Spleen (tissue), 7 donors: ENCODE measurements at regions not wholly inside any gene's neighbourhood (a gene's known extent, or its start where the extent isn't known, plus 50 kb on each side); places are given as distances from the start of the nearest gene placed in this dataset.

Source experiments
- CTCF ChIP-seq, 11 experiments: fragments of 200-600 bp in 7 of 11; fragments of 450-650 bp in 4 of 11; sonication (generic) in 4 of 11; IDR thresholded peaks in 8 of 11; conservative IDR thresholded peaks in 3 of 11; 1 replicate in 7 of 11; 2 replicates in 4 of 11; pipeline versions ENCODE4 v1.4.0 to v1.8.0; 2016 to 2021; ENCODE audit warnings: antibody characterized with exemption in 11 of 11, inconsistent platforms in 4 of 11, mild to moderate bottlenecking in 1 of 11
- POLR2A ChIP-seq, 3 donors: fragments of 450-650 bp; IDR thresholded peaks; one replicate each; pipeline ENCODE4 v1.5.1; 2017; ENCODE audit warnings: antibody characterized with exemption in 3 of 3, mild to moderate bottlenecking in 1 of 3
- POLR2AphosphoS5 ChIP-seq, 3 donors: sonication (generic); formaldehyde crosslinking; IDR thresholded peaks; one replicate each; pipeline ENCODE4 v1.5.1; 2017; ENCODE audit warnings: antibody characterized with exemption in 3 of 3
- donor health status: DM: no; HTN: no; CAD: no; lungs with moderate emphysema.
- donor health status: DM: no; HTN: no; CAD: no.
- donor health status: DM: no; HTN: no; CAD: no.

DNA sequence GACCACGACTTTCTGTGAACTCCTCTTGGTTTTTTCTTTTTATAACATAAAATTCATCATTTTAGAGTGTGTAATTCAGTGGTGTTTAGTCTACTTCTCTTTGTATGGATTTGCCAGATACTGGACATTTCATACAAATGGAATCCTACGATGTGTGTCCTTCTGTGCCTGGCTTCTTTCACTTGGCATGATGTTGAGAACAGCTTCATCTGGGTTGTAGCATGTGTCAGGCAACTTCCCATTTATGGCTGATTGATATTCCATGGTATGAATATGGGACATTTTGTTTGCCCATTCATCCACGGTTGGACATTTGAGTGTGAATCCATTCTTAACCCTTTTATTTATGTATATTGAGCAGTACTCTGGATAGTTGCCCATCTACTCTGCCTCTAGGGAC, 82.7 kb upstream of the KLF13 start:
- no peak for TF ChIP-seq CTCF (IDR thresholded peaks at IDR 0.05 in 8 of 11, conservative IDR thresholded peaks at IDR 0.05 in 3 of 11)
- no peak for TF ChIP-seq POLR2AphosphoS5 (IDR thresholded peaks at IDR 0.05)
- TF ChIP-seq POLR2A (IDR thresholded peaks at IDR 0.05) = no peak
